ENCODE measurements at regions not wholly inside any gene's neighbourhood (a gene's known extent, or its start where the extent isn't known, plus 50 kb on each side); places are given as distances from the start of the nearest gene placed in this dataset.

GRCh38 chr3:70899816-70900215, 587.4 kb upstream of the MDFIC2 start:
- TF ChIP-seq BACH2 (CRISPR knock-in tag; IDR thresholded peaks at IDR 0.05; ENCODE audit: borderline replicate concordance) (no peak), TSHZ2 (CRISPR knock-in tag; IDR thresholded peaks at IDR 0.05) (no peak), RARB (CRISPR knock-in tag; IDR thresholded peaks at IDR 0.05) (no peak), TCF4 (CRISPR knock-in tag; IDR thresholded peaks at IDR 0.05; ENCODE audit: borderline replicate concordance) (no peak)
- no peak for ATAC-seq

GRCh38 chr3:70890020-70890394, 577.6 kb upstream of the MDFIC2 start:
- no peak for ATAC-seq
- TF ChIP-seq CSRNP3 (CRISPR knock-in tag; IDR thresholded peaks at IDR 0.05) (no peak), ESRRG (CRISPR knock-in tag; IDR thresholded peaks at IDR 0.05) (no peak), CSDC2 (CRISPR knock-in tag; IDR thresholded peaks at IDR 0.05) (no peak), BACH2 (CRISPR knock-in tag; IDR thresholded peaks at IDR 0.05; ENCODE audit: borderline replicate concordance) (no peak), GLIS3 (CRISPR knock-in tag; IDR thresholded peaks at IDR 0.05) (no peak), ZNF70 (CRISPR knock-in tag; IDR thresholded peaks at IDR 0.05) (no peak), PATZ1 (CRISPR knock-in tag; IDR thresholded peaks at IDR 0.05; ENCODE audit: borderline replicate concordance) (no peak), POU6F1 (CRISPR knock-in tag; IDR thresholded peaks at IDR 0.05; ENCODE audit: borderline replicate concordance, low read depth) (no peak), TSHZ2 (CRISPR knock-in tag; IDR thresholded peaks at IDR 0.05) (no peak), OSR1 (CRISPR knock-in tag; IDR thresholded peaks at IDR 0.05) (no peak), CREB5 (CRISPR knock-in tag; IDR thresholded peaks at IDR 0.05; ENCODE audit: low read depth) (no peak), ISL1 (CRISPR knock-in tag; IDR thresholded peaks at IDR 0.05) (no peak), ZFP3 (CRISPR knock-in tag; IDR thresholded peaks at IDR 0.05) (no peak), ZC3H10 (CRISPR knock-in tag; IDR thresholded peaks at IDR 0.05) (no peak), TCF4 (CRISPR knock-in tag; IDR thresholded peaks at IDR 0.05; ENCODE audit: borderline replicate concordance) (no peak), ARNTL (CRISPR knock-in tag; IDR thresholded peaks at IDR 0.05; ENCODE audit: borderline replicate concordance, low read depth) (no peak), ZNF8 (CRISPR knock-in tag; IDR thresholded peaks at IDR 0.05) (no peak), PPARA (CRISPR knock-in tag; IDR thresholded peaks at IDR 0.05; ENCODE audit: borderline replicate concordance) (no peak), ZFP30 (CRISPR knock-in tag; IDR thresholded peaks at IDR 0.05) (no peak), SNAI2 (CRISPR knock-in tag; IDR thresholded peaks at IDR 0.05) (no peak)
